ENCODE measurements at regions not wholly inside any gene's neighbourhood (a gene's known extent, or its start where the extent isn't known, plus 50 kb on each side); places are given as distances from the start of the nearest gene placed in this dataset.

GRCh38 chr1:234702342-234703000, 92.5 kb upstream of the IRF2BP2 start:
- DNase-seq (ENCODE audit: low spot score): no peak
- TF ChIP-seq CTCF (IDR thresholded peaks at IDR 0.05; ENCODE audit: extremely low read depth, missing control alignments): no peak

- TF ChIP-seq CTCF (IDR thresholded peaks at IDR 0.05; ENCODE audit: extremely low read depth, missing control alignments): no peak
- no peak for DNase-seq (ENCODE audit: low spot score)
These were observed 91.9 kb upstream of the IRF2BP2 start for GRCh38 chr1:234701737-234702341.

- DNase-seq (ENCODE audit: low spot score): peak; percentile 63
- no peak for TF ChIP-seq CTCF (IDR thresholded peaks at IDR 0.05; ENCODE audit: extremely low read depth, missing control alignments)
These were observed 90.1 kb upstream of the IRF2BP2 start for GRCh38 chr1:234699795-234700665.

GRCh38 chr1:234698686-234699085, 88.7 kb upstream of the IRF2BP2 start:
- no peak for TF ChIP-seq CTCF (IDR thresholded peaks at IDR 0.05; ENCODE audit: extremely low read depth, missing control alignments)
- no peak for DNase-seq (ENCODE audit: low spot score)

- TF ChIP-seq CTCF (IDR thresholded peaks at IDR 0.05; ENCODE audit: extremely low read depth, missing control alignments): no peak
- no peak for DNase-seq (ENCODE audit: low spot score)
These were observed 87.8 kb upstream of the IRF2BP2 start for GRCh38 chr1:234697741-234698140.

- TF ChIP-seq CTCF (IDR thresholded peaks at IDR 0.05; ENCODE audit: extremely low read depth, missing control alignments): no peak
- DNase-seq (ENCODE audit: low spot score): no peak
These were observed 87.0 kb upstream of the IRF2BP2 start for GRCh38 chr1:234697015-234697414.

GRCh38 chr1:234696148-234696576, 86.2 kb upstream of the IRF2BP2 start:
- peak; percentile 52 for DNase-seq (ENCODE audit: low spot score)
- no peak for TF ChIP-seq CTCF (IDR thresholded peaks at IDR 0.05; ENCODE audit: extremely low read depth, missing control alignments)
